NT2/D1 (cell line): ENCODE measurements at regions not wholly inside any gene's neighbourhood (a gene's known extent, or its start where the extent isn't known, plus 50 kb on each side); places are given as distances from the start of the nearest gene placed in this dataset.

Experiments used
- DNase-seq: peaks from one replicate; pipeline ENCODE4 v3.0.0-alpha.2; 2011; ENCODE audit warnings: low read depth, low spot score
- H3K27me3 ChIP-seq: 2 replicates; pipeline ENCODE4 v1.6.0; 2011; ENCODE audit warnings: mild to moderate bottlenecking; ENCODE audit not compliant: insufficient read length, insufficient read depth
- H3K36me3 ChIP-seq: 2 replicates; pipeline ENCODE4 v1.6.1; 2011; ENCODE audit warnings: mild to moderate bottlenecking, low read length, mixed read lengths; ENCODE audit not compliant: insufficient read depth, insufficient read length
- H3K4me1 ChIP-seq: 2 replicates; pipeline ENCODE4 v1.5.1; 2011; ENCODE audit not compliant: insufficient read depth, insufficient read length
- H3K4me3 ChIP-seq: 2 replicates; pipeline ENCODE4 v1.5.1; 2011; ENCODE audit warnings: low read depth; ENCODE audit not compliant: insufficient read length
- H3K9ac ChIP-seq: 2 replicates; pipeline ENCODE4 v1.6.0; 2011; ENCODE audit warnings: low read depth; ENCODE audit not compliant: insufficient read length
- H3K9me3 ChIP-seq: 2 replicates; pipeline ENCODE4 v1.5.1; 2011; ENCODE audit warnings: mild to moderate bottlenecking, low read length; ENCODE audit not compliant: insufficient read depth
- SUZ12 ChIP-seq: IDR thresholded peaks from 2 replicates; pipeline ENCODE4 v1.6.1; 2011; ENCODE audit not compliant: insufficient read length, insufficient read depth; ENCODE audit errors: extremely low read depth
- YY1 ChIP-seq: IDR thresholded peaks from 2 replicates; pipeline ENCODE4 v1.6.1; 2011; ENCODE audit not compliant: insufficient read length, insufficient read depth
- ZNF274 ChIP-seq: IDR thresholded peaks from 2 replicates; pipeline ENCODE4 v1.6.1; 2011; ENCODE audit warnings: mild to moderate bottlenecking, low read depth, low read length

GRCh38 chr1:162977944-162978568 lies 91.1 kb upstream of the RGS4 start:
- H3K36me3 ChIP-seq = no peaks in the 10 kb centered on the region
- peak; percentile 25 for DNase-seq
- no peak for TF ChIP-seq SUZ12
- TF ChIP-seq ZNF274 = no peak
- TF ChIP-seq YY1 = no peak
- H3K9me3 ChIP-seq = no peaks in the 10 kb centered on the region
- H3K27me3 ChIP-seq = no peaks in the 10 kb centered on the region
- no peak overlapping the region for H3K9ac ChIP-seq
- no peaks in the 10 kb centered on the region for H3K4me1 ChIP-seq
- no peak overlapping the region for H3K4me3 ChIP-seq

- Histone ChIP-seq H3K36me3 (no peaks in the 10 kb centered on the region), H3K27me3 (no peaks in the 10 kb centered on the region), H3K9ac (no peak overlapping the region), H3K9me3 (no peaks in the 10 kb centered on the region), H3K4me3 (no peak overlapping the region), H3K4me1 (no peaks in the 10 kb centered on the region)
- no peak for TF ChIP-seq YY1
- TF ChIP-seq ZNF274 = no peak
- TF ChIP-seq SUZ12 = no peak
- no peak for DNase-seq
These were observed 92.5 kb upstream of the RGS4 start for GRCh38 chr1:162976628-162977027.

GRCh38 chr1:162974810-162975209 lies 94.4 kb upstream of the RGS4 start:
- H3K27me3 ChIP-seq = no peaks in the 10 kb centered on the region
- TF ChIP-seq YY1 (no peak), ZNF274 (no peak), SUZ12 (no peak)
- no peak overlapping the region for H3K4me3 ChIP-seq
- no peaks in the 10 kb centered on the region for H3K9me3 ChIP-seq
- no peaks in the 10 kb centered on the region for H3K36me3 ChIP-seq
- no peak overlapping the region for H3K9ac ChIP-seq
- no peak for DNase-seq
- H3K4me1 ChIP-seq = no peaks in the 10 kb centered on the region

GRCh38 chr1:162973381-162973795 lies 95.8 kb upstream of the RGS4 start:
- no peaks in the 10 kb centered on the region for H3K27me3 ChIP-seq
- no peaks in the 10 kb centered on the region for H3K36me3 ChIP-seq
- no peak overlapping the region for H3K9ac ChIP-seq
- no peak for DNase-seq
- no peak overlapping the region for H3K4me3 ChIP-seq
- TF ChIP-seq ZNF274 (no peak), YY1 (no peak), SUZ12 (no peak)
- no peaks in the 10 kb centered on the region for H3K4me1 ChIP-seq
- H3K9me3 ChIP-seq = no peaks in the 10 kb centered on the region

GRCh38 chr1:162972773-162973172 lies 96.4 kb upstream of the RGS4 start:
- H3K36me3 ChIP-seq = no peaks in the 10 kb centered on the region
- TF ChIP-seq YY1 = no peak
- no peak for TF ChIP-seq ZNF274
- TF ChIP-seq SUZ12 = no peak
- DNase-seq = no peak
- H3K4me1 ChIP-seq = no peaks in the 10 kb centered on the region
- no peaks in the 10 kb centered on the region for H3K9me3 ChIP-seq
- no peak overlapping the region for H3K9ac ChIP-seq
- H3K4me3 ChIP-seq = no peak overlapping the region
- H3K27me3 ChIP-seq = no peaks in the 10 kb centered on the region

- no peaks in the 10 kb centered on the region for H3K4me1 ChIP-seq
- no peak overlapping the region for H3K4me3 ChIP-seq
These were observed 99.1 kb upstream of the RGS4 start for GRCh38 chr1:162970021-162970420.

GRCh38 chr1:162966613-162967012 lies 102.5 kb upstream of the RGS4 start:
- no peaks in the 10 kb centered on the region for H3K36me3 ChIP-seq
- TF ChIP-seq SUZ12 = no peak
- no peak for TF ChIP-seq ZNF274
- no peak for TF ChIP-seq YY1
- H3K4me3 ChIP-seq = no peak overlapping the region
- H3K4me1 ChIP-seq = no peaks in the 10 kb centered on the region
- no peak for DNase-seq
- no peak overlapping the region for H3K9ac ChIP-seq
- H3K27me3 ChIP-seq = no peaks in the 10 kb centered on the region
- 0 out of 2 replicates have a peak, but pooled peaks cover 5% of the 10 kb centered on the region for H3K9me3 ChIP-seq

More at GRCh38 chr1:162970021-162970420, 99.1 kb upstream of the RGS4 start:
- no peaks in the 10 kb centered on the region for H3K9me3 ChIP-seq
- DNase-seq = no peak
- no peak for TF ChIP-seq ZNF274
- no peak for TF ChIP-seq YY1
- no peak for TF ChIP-seq SUZ12
- no peak overlapping the region for H3K9ac ChIP-seq
- no peaks in the 10 kb centered on the region for H3K27me3 ChIP-seq
- no peaks in the 10 kb centered on the region for H3K36me3 ChIP-seq
